ENCODE measurements at regions not wholly inside any gene's neighbourhood (a gene's known extent, or its start where the extent isn't known, plus 50 kb on each side); places are given as distances from the start of the nearest gene placed in this dataset.

- Histone ChIP-seq H3K9me3 (ENCODE audit: control insufficient read depth, low read depth, low read length) (no peaks in the 10 kb centered on the region), H3K56ac (ENCODE audit: insufficient read length, low read depth, low read length) (no peak overlapping the region), H3K4ac (ENCODE audit: low read depth, low read length) (no peak overlapping the region), H3K23me2 (ENCODE audit: insufficient read length, low read depth, low read length, poor library complexity, severe bottlenecking) (no peaks in the 10 kb centered on the region), H3K14ac (ENCODE audit: insufficient read depth, low read length) (no peak overlapping the region), H3K79me2 (ENCODE audit: insufficient read depth, low read length) (no peaks in the 10 kb centered on the region), H4K5ac (ENCODE audit: insufficient read length, low read depth, low read length) (no peak overlapping the region), H3K23ac (ENCODE audit: insufficient read length, low read depth, low read length) (no peak overlapping the region), H4K8ac (replicated peaks; ENCODE audit: insufficient read length, low read depth, low read length) (no peak overlapping the region), H2BK20ac (ENCODE audit: low read depth, low read length, poor library complexity, severe bottlenecking) (no peak overlapping the region), H2BK12ac (ENCODE audit: insufficient read length, low read depth, low read length) (no peak overlapping the region), H3K4me2 (ENCODE audit: insufficient read depth, insufficient read length, low read length) (peak overlapping the region; percentile 4), H3K79me1 (ENCODE audit: insufficient read depth, low read depth, low read length, poor library complexity, severe bottlenecking) (no peaks in the 10 kb centered on the region), H3K18ac (ENCODE audit: insufficient read length, low read depth, low read length) (no peak overlapping the region), H4K20me1 (ENCODE audit: control insufficient read depth, insufficient read depth, insufficient read length) (no peaks in the 10 kb centered on the region), H3K9ac (ENCODE audit: extremely low read depth, insufficient read length, low read length) (no peak overlapping the region), H3K27me3 (ENCODE audit: insufficient read depth, low read length) (no peaks in the 10 kb centered on the region; the same call in 1 of the 2 replicates), H2BK120ac (ENCODE audit: low read depth, low read length, poor library complexity, severe bottlenecking) (no peak overlapping the region), H2BK5ac (ENCODE audit: insufficient read length, low read length) (no peak overlapping the region), H2BK15ac (ENCODE audit: low read depth, low read length) (no peak overlapping the region), H3T11ph (ENCODE audit: low read length) (no peak overlapping the region), H2AFZ (ENCODE audit: low read length) (no peak overlapping the region), H2AK5ac (ENCODE audit: insufficient read length, low read length) (no peak overlapping the region), H3K4me1 (ENCODE audit: insufficient read depth, low read length) (no peaks in the 10 kb centered on the region), H3K27ac (ENCODE audit: insufficient read length, low read depth, low read length) (no peak overlapping the region), H4K91ac (ENCODE audit: insufficient read length, low read depth, low read length) (no peak overlapping the region)
- Mint-ChIP-seq H3K4me3 (peak overlapping the region; percentile 56 to 74; a peak in 4 of 5 replicates), H3K36me3 (ENCODE audit: insufficient read depth in 1 of 3, low read depth in 3 of 3) (no peaks in the 10 kb centered on the region), H3K27ac (no peak overlapping the region), H3K27me3 (ENCODE audit: low read depth) (peaks cover 58% of the 10 kb centered on the region), H3K9me3 (no peaks in the 10 kb centered on the region; a peak in 2 of 5 replicates), H3K4me1 (peaks cover 8 to 10% of the 10 kb centered on the region in 2 experiments)
- 0 out of 3 replicates have a peak, but pooled peaks have one; percentile 17 for TF ChIP-seq CTCF (conservative IDR thresholded peaks at IDR 0.05)
- DNase-seq = peak; percentile 46
- whole genome bisulfite sequencing (ENCODE audit: extremely low coverage, insufficient read length, low lambda C conversion rate) = no CpG with 5 or more reads among the region's 11 CpGs
These were observed 104.4 kb upstream of the PRB2 start for GRCh38 chr12:11499806-11500187.
